ENCODE measurements at regions not wholly inside any gene's neighbourhood (a gene's known extent, or its start where the extent isn't known, plus 50 kb on each side); places are given as distances from the start of the nearest gene placed in this dataset.

DNA sequence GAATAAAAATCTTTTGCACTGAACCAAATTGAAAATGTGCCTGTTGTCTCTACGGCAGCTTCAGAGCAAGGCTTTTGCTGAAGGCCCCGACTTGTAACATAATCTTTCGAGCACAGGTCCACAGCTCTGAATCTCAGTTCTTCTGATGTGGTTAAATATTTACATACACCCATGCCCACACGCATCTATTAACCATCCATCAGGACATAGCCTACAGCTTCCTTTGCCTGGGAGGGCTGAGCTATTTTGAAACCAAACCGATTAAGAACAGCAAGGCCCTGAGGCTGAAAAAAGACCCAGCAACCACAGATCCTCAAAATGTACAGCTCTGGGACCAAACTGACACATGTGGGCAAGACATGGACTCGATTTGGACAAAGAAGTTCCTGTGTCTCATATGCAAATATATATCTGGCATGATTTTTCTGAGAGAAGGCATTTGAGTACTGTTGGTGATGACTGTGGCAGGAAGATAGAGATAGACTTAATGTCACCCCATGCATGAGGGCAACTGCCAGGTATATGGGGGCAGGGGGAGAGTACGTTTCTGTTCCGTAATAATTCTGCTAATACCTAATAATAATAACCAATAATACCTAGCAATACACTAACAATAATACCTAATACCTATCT lies 322.7 kb upstream of the PLET1 start:
- H3K9me3 ChIP-seq (replicated peaks; ENCODE audit: control insufficient read depth, insufficient read depth, low read length): no peaks in the 10 kb centered on the region
- dilution Hi-C loops (cut with MboI; ENCODE audit: extremely low pct_ligation_motif_present, low sequenced_read_pairs): no loop called here
- no peak overlapping the region for H3K4me3 ChIP-seq (replicated peaks in 1 of 3; ENCODE audit: insufficient read depth in 1 of 3, low read depth in 1 of 3, low read length in 3 of 3)
- no peaks in the 10 kb centered on the region for H3K79me2 ChIP-seq (ENCODE audit: control insufficient read depth, insufficient read depth, low read length)
- H3K27ac ChIP-seq (ENCODE audit: insufficient read depth, low read depth, low read length): no peak overlapping the region
- no peaks in the 10 kb centered on the region for H3K27me3 ChIP-seq (ENCODE audit: control insufficient read depth in 2 of 2, insufficient read depth in 2 of 2, low read length in 2 of 2)
- no peak overlapping the region for H3K4me2 ChIP-seq (ENCODE audit: insufficient read depth, low read length)
- TF ChIP-seq MYC (IDR thresholded peaks at IDR 0.05; ENCODE audit: low read depth, low read length) (no peak), GATA2 (IDR thresholded peaks at IDR 0.05; ENCODE audit: insufficient read depth, insufficient read length, low read depth, low read length) (no peak), JUN (IDR thresholded peaks at IDR 0.05; ENCODE audit: borderline replicate concordance, insufficient read depth, insufficient read length, low read depth) (no peak), POLR2A (IDR thresholded peaks at IDR 0.05; ENCODE audit: low read depth, low read length) (no peak), POLR2AphosphoS5 (IDR thresholded peaks at IDR 0.05; ENCODE audit: insufficient read depth, low read depth, low read length) (no peak), FOS (IDR thresholded peaks at IDR 0.05; ENCODE audit: borderline replicate concordance, insufficient read depth, low read length) (no peak), EZH2 (IDR thresholded peaks at IDR 0.05; ENCODE audit: borderline replicate concordance, low read depth, low read length, severe bottlenecking) (no peak)
- TF ChIP-seq, protein P1, sequence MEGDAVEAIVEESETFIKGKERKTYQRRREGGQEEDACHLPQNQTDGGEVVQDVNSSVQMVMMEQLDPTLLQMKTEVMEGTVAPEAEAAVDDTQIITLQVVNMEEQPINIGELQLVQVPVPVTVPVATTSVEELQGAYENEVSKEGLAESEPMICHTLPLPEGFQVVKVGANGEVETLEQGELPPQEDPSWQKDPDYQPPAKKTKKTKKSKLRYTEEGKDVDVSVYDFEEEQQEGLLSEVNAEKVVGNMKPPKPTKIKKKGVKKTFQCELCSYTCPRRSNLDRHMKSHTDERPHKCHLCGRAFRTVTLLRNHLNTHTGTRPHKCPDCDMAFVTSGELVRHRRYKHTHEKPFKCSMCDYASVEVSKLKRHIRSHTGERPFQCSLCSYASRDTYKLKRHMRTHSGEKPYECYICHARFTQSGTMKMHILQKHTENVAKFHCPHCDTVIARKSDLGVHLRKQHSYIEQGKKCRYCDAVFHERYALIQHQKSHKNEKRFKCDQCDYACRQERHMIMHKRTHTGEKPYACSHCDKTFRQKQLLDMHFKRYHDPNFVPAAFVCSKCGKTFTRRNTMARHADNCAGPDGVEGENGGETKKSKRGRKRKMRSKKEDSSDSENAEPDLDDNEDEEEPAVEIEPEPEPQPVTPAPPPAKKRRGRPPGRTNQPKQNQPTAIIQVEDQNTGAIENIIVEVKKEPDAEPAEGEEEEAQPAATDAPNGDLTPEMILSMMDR (IDR thresholded peaks at IDR 0.05; ENCODE audit: extremely low read depth in 1 of 2, insufficient read depth in 1 of 2, low read depth in 1 of 2, low read length in 2 of 2): no peak
- TF ChIP-seq, protein P2, sequence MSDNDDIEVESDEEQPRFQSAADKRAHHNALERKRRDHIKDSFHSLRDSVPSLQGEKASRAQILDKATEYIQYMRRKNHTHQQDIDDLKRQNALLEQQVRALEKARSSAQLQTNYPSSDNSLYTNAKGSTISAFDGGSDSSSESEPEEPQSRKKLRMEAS (IDR thresholded peaks at IDR 0.05; ENCODE audit: insufficient read depth, insufficient read length): no peak
- BruUV-seq (replicated peaks): no TSS peak
- H3K9me1 ChIP-seq (replicated peaks; ENCODE audit: control insufficient read depth, extremely low read depth, insufficient read depth, low read length): no peaks in the 10 kb centered on the region
- DNase-seq (ENCODE audit: low read depth, low spot score) (no peak), FAIRE-seq (no peak)
- intact Hi-C loops (cut with micrococcal nuclease): loop anchor here (10.0 kb wide), 2 partner anchors 381 to 951 kb away; partner anchors contain the start of gene NCAM1
- H3K4me1 ChIP-seq (ENCODE audit: control insufficient read depth, extremely low read depth, insufficient read depth, low read length): no peaks in the 10 kb centered on the region
- no peak overlapping the region for H2AFZ ChIP-seq (ENCODE audit: low read depth, low read length)
- H4K20me1 ChIP-seq (replicated peaks; ENCODE audit: control insufficient read depth, extremely low read depth, insufficient read depth, low read length): no peaks in the 10 kb centered on the region
- H3K36me3 ChIP-seq (ENCODE audit: control insufficient read depth in 2 of 2, extremely low read depth in 1 of 2, insufficient read depth in 2 of 2, low read length in 2 of 2): no peaks in the 10 kb centered on the region
- CTCF ChIA-PET: interaction anchor here (1.3 to 11.1 kb wide), 3 partner anchors 9 to 705 kb away, joined by 3 to 401 read pairs (median 4); no protein-coding TSS in a partner anchor
- H3K9ac ChIP-seq (replicated peaks; ENCODE audit: extremely low read depth, insufficient read depth, low read length): no peak overlapping the region
- POLR2A ChIA-PET: no interaction called here
